ENCODE measurements at regions not wholly inside any gene's neighbourhood (a gene's known extent, or its start where the extent isn't known, plus 50 kb on each side); places are given as distances from the start of the nearest gene placed in this dataset.

- no peak overlapping the region for H3K4me2 ChIP-seq (ENCODE audit: low read depth, low read length, poor library complexity, severe bottlenecking)
- no peaks in the 10 kb centered on the region for H3K36me3 ChIP-seq (ENCODE audit: insufficient read depth, low read length)
- no peaks in the 10 kb centered on the region for H3K79me2 ChIP-seq (ENCODE audit: low read length)
- no peaks in the 10 kb centered on the region for H3K9me3 ChIP-seq (ENCODE audit: low read length)
- no peaks in the 10 kb centered on the region for H3K27me3 ChIP-seq (ENCODE audit: low read length)
- H3K27ac ChIP-seq (ENCODE audit: low read length), result no peak overlapping the region
- no peak for DNase-seq
- H4K20me1 ChIP-seq (ENCODE audit: insufficient read depth, low read depth, low read length), result no peaks in the 10 kb centered on the region
- no peaks in the 10 kb centered on the region for H3K4me1 ChIP-seq (ENCODE audit: low read length)
- no peak overlapping the region for H2AFZ ChIP-seq (ENCODE audit: low read length)
- H3K4me3 ChIP-seq (ENCODE audit: low read length), result no peak overlapping the region
- H3K9me2 ChIP-seq (replicated peaks; ENCODE audit: insufficient read depth, low read length), result no peaks in the 10 kb centered on the region
- H3K9ac ChIP-seq (ENCODE audit: low read length), result no peak overlapping the region
These were observed 175.7 kb upstream of the UBL3 start for GRCh38 chr13:30026093-30026492.

DNA sequence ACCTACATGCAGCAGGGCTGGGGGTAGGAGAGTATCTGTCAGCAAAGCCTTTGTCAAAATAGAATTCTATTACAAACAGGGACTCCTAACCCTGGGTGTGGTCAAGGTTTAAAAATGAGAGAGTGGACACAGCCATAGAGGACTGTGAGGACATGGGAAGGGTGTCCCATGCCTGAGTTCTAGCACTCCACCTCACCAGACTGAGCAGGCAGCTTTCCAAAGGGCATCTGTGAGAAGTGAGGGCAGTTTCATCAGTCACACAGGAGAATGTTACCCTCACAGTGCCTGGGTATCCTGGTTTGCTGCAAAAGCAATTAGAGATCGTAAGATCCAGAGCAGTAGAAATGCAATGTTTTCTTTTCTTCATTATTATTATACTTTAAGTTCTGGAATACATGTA, 174.9 kb upstream of the UBL3 start:
- no peaks in the 10 kb centered on the region for H3K9me3 ChIP-seq (ENCODE audit: low read length)
- H3K36me3 ChIP-seq (ENCODE audit: insufficient read depth, low read length), result no peaks in the 10 kb centered on the region
- no peak overlapping the region for H3K27ac ChIP-seq (ENCODE audit: low read length)
- H3K4me3 ChIP-seq (ENCODE audit: low read length), result no peak overlapping the region
- H3K4me2 ChIP-seq (ENCODE audit: low read depth, low read length, poor library complexity, severe bottlenecking), result no peak overlapping the region
- H3K79me2 ChIP-seq (ENCODE audit: low read length), result no peaks in the 10 kb centered on the region
- H3K4me1 ChIP-seq (ENCODE audit: low read length), result no peaks in the 10 kb centered on the region
- H4K20me1 ChIP-seq (ENCODE audit: insufficient read depth, low read depth, low read length), result no peaks in the 10 kb centered on the region
- H3K9ac ChIP-seq (ENCODE audit: low read length), result no peak overlapping the region
- no peak for DNase-seq
- H3K9me2 ChIP-seq (replicated peaks; ENCODE audit: insufficient read depth, low read length), result no peaks in the 10 kb centered on the region
- H3K27me3 ChIP-seq (ENCODE audit: low read length), result no peaks in the 10 kb centered on the region
- H2AFZ ChIP-seq (ENCODE audit: low read length), result no peak overlapping the region

GRCh38 chr13:30024125-30024865, 173.9 kb upstream of the UBL3 start:
- no peak overlapping the region for H2AFZ ChIP-seq (ENCODE audit: low read length)
- no peaks in the 10 kb centered on the region for H3K9me3 ChIP-seq (ENCODE audit: low read length)
- H3K4me1 ChIP-seq (ENCODE audit: low read length), result no peaks in the 10 kb centered on the region
- DNase-seq, result no peak
- no peaks in the 10 kb centered on the region for H3K79me2 ChIP-seq (ENCODE audit: low read length)
- H3K4me3 ChIP-seq (ENCODE audit: low read length), result no peak overlapping the region
- no peaks in the 10 kb centered on the region for H3K27me3 ChIP-seq (ENCODE audit: low read length)
- no peak overlapping the region for H3K4me2 ChIP-seq (ENCODE audit: low read depth, low read length, poor library complexity, severe bottlenecking)
- no peaks in the 10 kb centered on the region for H3K9me2 ChIP-seq (replicated peaks; ENCODE audit: insufficient read depth, low read length)
- no peak overlapping the region for H3K9ac ChIP-seq (ENCODE audit: low read length)
- H3K27ac ChIP-seq (ENCODE audit: low read length), result no peak overlapping the region
- H4K20me1 ChIP-seq (ENCODE audit: insufficient read depth, low read depth, low read length), result no peaks in the 10 kb centered on the region
- H3K36me3 ChIP-seq (ENCODE audit: insufficient read depth, low read length), result no peaks in the 10 kb centered on the region

DNA sequence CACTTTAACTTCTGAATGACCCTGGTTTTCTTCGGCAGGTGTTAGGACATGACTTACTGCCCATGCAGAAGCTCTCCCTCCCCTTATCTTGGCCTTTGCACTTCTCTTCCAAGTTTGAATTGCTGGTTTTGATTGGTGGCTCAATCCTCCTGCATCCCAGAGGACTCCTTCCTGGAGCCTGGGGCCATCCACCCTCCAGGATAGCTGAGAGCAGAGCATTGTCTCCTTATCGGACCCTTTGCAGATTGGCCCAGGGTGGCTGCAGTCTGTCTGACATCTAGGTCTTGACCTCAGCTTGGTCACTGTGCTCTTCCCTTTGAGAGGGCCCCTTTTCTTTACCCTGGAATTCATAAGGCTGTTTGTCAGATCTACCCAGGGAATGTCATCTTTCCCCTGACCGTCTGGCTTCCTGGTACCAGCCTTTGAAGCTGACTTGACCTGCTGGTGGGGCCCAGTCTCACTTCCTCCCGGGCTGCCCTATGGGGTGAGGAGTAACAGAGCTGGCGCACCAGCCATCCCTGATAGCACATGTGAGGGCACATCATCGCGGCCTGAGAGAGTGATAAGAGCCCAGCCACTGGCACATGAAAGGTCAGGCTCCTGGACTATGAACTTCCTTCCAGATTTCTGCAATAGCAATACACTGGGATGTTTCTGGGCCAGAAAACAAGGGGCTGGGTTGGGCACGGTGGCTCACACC, 172.9 kb upstream of the UBL3 start:
- no peak overlapping the region for H3K9ac ChIP-seq (ENCODE audit: low read length)
- H3K27me3 ChIP-seq (ENCODE audit: low read length), result no peaks in the 10 kb centered on the region
- H3K9me2 ChIP-seq (replicated peaks; ENCODE audit: insufficient read depth, low read length), result no peaks in the 10 kb centered on the region
- no peak overlapping the region for H3K27ac ChIP-seq (ENCODE audit: low read length)
- no peaks in the 10 kb centered on the region for H4K20me1 ChIP-seq (ENCODE audit: insufficient read depth, low read depth, low read length)
- H2AFZ ChIP-seq (ENCODE audit: low read length), result no peak overlapping the region
- no peak overlapping the region for H3K4me3 ChIP-seq (ENCODE audit: low read length)
- no peaks in the 10 kb centered on the region for H3K36me3 ChIP-seq (ENCODE audit: insufficient read depth, low read length)
- H3K79me2 ChIP-seq (ENCODE audit: low read length), result no peaks in the 10 kb centered on the region
- no peaks in the 10 kb centered on the region for H3K4me1 ChIP-seq (ENCODE audit: low read length)
- no peaks in the 10 kb centered on the region for H3K9me3 ChIP-seq (ENCODE audit: low read length)
- H3K4me2 ChIP-seq (ENCODE audit: low read depth, low read length, poor library complexity, severe bottlenecking), result no peak overlapping the region
- DNase-seq, result no peak

DNA sequence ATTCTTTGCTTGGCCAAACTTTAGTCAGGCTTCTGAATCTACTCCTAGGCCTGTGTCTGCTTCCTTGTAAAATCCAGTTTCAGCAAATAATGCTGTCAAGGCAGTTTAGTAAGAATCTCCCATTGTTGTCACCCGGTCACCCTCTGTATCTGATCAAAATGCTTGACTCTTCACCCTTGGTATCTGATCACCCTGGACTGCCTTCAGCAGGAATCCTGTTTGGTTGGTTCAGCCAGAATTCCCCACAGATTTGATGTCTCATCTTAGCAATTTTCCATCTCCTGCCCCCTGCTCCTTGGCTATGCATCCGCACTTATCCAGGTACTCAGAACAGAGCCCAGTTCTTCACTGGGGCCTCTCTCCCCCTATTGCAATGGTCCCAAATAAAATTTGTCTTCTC, 172.4 kb upstream of the UBL3 start:
- H3K27me3 ChIP-seq (ENCODE audit: low read length), result no peaks in the 10 kb centered on the region
- H3K9me3 ChIP-seq (ENCODE audit: low read length), result no peaks in the 10 kb centered on the region
- H3K9me2 ChIP-seq (replicated peaks; ENCODE audit: insufficient read depth, low read length), result no peaks in the 10 kb centered on the region
- no peak overlapping the region for H3K27ac ChIP-seq (ENCODE audit: low read length)
- DNase-seq, result no peak
- H3K79me2 ChIP-seq (ENCODE audit: low read length), result no peaks in the 10 kb centered on the region
- no peaks in the 10 kb centered on the region for H4K20me1 ChIP-seq (ENCODE audit: insufficient read depth, low read depth, low read length)
- H3K9ac ChIP-seq (ENCODE audit: low read length), result no peak overlapping the region
- H3K4me3 ChIP-seq (ENCODE audit: low read length), result no peak overlapping the region
- H3K36me3 ChIP-seq (ENCODE audit: insufficient read depth, low read length), result no peaks in the 10 kb centered on the region
- no peak overlapping the region for H2AFZ ChIP-seq (ENCODE audit: low read length)
- H3K4me2 ChIP-seq (ENCODE audit: low read depth, low read length, poor library complexity, severe bottlenecking), result no peak overlapping the region
- H3K4me1 ChIP-seq (ENCODE audit: low read length), result no peaks in the 10 kb centered on the region

DNA sequence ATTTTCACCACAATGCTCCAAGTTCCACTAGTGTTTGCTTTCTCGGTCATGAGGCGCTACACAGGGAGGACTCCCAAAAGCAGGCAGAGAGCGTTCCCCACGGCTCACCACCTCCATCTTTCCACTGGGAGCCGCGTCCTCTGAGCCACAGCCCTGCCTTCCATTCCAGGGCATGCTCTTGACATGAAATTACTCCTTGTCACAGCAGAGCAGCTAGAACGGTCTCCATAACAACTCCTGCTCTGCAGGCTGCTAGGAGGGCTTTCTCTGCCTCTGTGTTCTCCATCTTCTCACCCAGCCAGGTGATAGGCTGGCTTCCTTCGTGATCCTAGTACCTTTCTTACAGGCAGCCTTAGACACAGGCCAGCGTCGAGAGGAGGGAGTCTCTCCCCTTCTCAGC, 171.8 kb upstream of the UBL3 start:
- DNase-seq, result no peak
- no peaks in the 10 kb centered on the region for H3K79me2 ChIP-seq (ENCODE audit: low read length)
- H3K9me2 ChIP-seq (replicated peaks; ENCODE audit: insufficient read depth, low read length), result no peaks in the 10 kb centered on the region
- no peak overlapping the region for H2AFZ ChIP-seq (ENCODE audit: low read length)
- no peak overlapping the region for H3K27ac ChIP-seq (ENCODE audit: low read length)
- H3K4me3 ChIP-seq (ENCODE audit: low read length), result no peak overlapping the region
- no peak overlapping the region for H3K9ac ChIP-seq (ENCODE audit: low read length)
- no peaks in the 10 kb centered on the region for H3K4me1 ChIP-seq (ENCODE audit: low read length)
- no peaks in the 10 kb centered on the region for H4K20me1 ChIP-seq (ENCODE audit: insufficient read depth, low read depth, low read length)
- H3K27me3 ChIP-seq (ENCODE audit: low read length), result no peaks in the 10 kb centered on the region
- H3K36me3 ChIP-seq (ENCODE audit: insufficient read depth, low read length), result no peaks in the 10 kb centered on the region
- no peak overlapping the region for H3K4me2 ChIP-seq (ENCODE audit: low read depth, low read length, poor library complexity, severe bottlenecking)
- no peaks in the 10 kb centered on the region for H3K9me3 ChIP-seq (ENCODE audit: low read length)

DNA sequence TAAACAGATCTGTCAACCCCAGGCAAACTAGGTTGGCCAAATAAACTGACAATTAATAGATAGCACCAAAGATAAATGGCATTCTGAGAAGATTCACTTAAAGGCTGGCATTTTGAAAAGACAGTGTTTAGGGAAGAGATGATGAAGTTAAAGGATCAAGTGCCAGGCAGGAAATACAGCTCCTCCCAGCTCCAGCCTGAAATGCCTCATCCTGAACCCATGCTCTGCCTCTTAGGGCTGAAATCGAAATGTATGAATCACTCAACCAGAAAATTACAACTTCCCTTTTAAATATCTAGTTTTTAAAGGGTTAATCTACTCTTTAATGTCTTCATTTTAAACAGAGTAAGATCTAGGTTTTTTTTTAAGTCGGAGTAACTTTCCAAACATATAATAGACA, 171.2 kb upstream of the UBL3 start:
- H4K20me1 ChIP-seq (ENCODE audit: insufficient read depth, low read depth, low read length), result no peaks in the 10 kb centered on the region
- H2AFZ ChIP-seq (ENCODE audit: low read length), result no peak overlapping the region
- no peaks in the 10 kb centered on the region for H3K36me3 ChIP-seq (ENCODE audit: insufficient read depth, low read length)
- no peaks in the 10 kb centered on the region for H3K27me3 ChIP-seq (ENCODE audit: low read length)
- H3K9me2 ChIP-seq (replicated peaks; ENCODE audit: insufficient read depth, low read length), result no peaks in the 10 kb centered on the region
- H3K9me3 ChIP-seq (ENCODE audit: low read length), result no peaks in the 10 kb centered on the region
- H3K27ac ChIP-seq (ENCODE audit: low read length), result no peak overlapping the region
- H3K79me2 ChIP-seq (ENCODE audit: low read length), result no peaks in the 10 kb centered on the region
- no peak overlapping the region for H3K9ac ChIP-seq (ENCODE audit: low read length)
- no peaks in the 10 kb centered on the region for H3K4me1 ChIP-seq (ENCODE audit: low read length)
- no peak for DNase-seq
- no peak overlapping the region for H3K4me2 ChIP-seq (ENCODE audit: low read depth, low read length, poor library complexity, severe bottlenecking)
- no peak overlapping the region for H3K4me3 ChIP-seq (ENCODE audit: low read length)

DNA sequence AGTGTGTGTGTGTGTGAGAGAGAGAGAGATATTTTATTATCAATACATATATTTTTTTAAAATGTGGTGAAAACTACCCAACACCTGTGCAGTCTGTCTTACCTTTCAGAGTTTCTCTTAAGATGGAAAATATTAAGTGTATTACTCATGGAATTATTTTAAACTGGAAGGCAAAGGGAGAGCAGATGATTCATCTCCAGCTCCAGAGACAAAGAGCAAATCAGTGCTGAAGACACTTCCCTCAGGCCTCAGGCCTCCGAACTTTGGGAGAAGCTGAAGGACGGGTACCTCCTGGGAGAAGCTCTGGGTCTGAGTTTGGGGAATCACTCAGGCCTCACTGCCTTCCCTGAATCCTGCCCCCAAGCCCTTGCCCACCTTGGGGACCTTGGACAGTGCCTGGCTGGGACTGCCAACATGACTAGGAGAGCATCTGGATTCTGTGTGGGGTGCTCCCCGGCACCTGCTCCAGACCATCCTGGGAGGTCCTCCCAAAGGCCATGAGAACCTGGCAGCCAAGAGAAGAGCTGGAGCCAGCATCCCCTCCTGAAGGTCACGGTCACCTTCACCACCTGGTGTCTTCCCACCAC, 170.4 kb upstream of the UBL3 start:
- Histone ChIP-seq H3K9me3 (ENCODE audit: low read length) (no peaks in the 10 kb centered on the region), H3K9ac (ENCODE audit: low read length) (no peak overlapping the region), H2AFZ (ENCODE audit: low read length) (no peak overlapping the region), H3K4me2 (ENCODE audit: low read depth, low read length, poor library complexity, severe bottlenecking) (no peak overlapping the region), H3K36me3 (ENCODE audit: insufficient read depth, low read length) (no peaks in the 10 kb centered on the region), H3K27me3 (ENCODE audit: low read length) (no peaks in the 10 kb centered on the region), H3K4me1 (ENCODE audit: low read length) (no peaks in the 10 kb centered on the region), H3K4me3 (ENCODE audit: low read length) (no peak overlapping the region), H3K79me2 (ENCODE audit: low read length) (no peaks in the 10 kb centered on the region), H3K27ac (ENCODE audit: low read length) (no peak overlapping the region), H3K9me2 (replicated peaks; ENCODE audit: insufficient read depth, low read length) (no peaks in the 10 kb centered on the region), H4K20me1 (ENCODE audit: insufficient read depth, low read depth, low read length) (no peaks in the 10 kb centered on the region)
- DNase-seq, result no peak

Measured in Karpas-422 (cell line).